PC-3 (cell line): ENCODE measurements at regions not wholly inside any gene's neighbourhood (a gene's known extent, or its start where the extent isn't known, plus 50 kb on each side); places are given as distances from the start of the nearest gene placed in this dataset.
"Not testable (repeated sequence)": the region's sequence is repeated elsewhere in the genome, so short reads cannot be mapped to it uniquely, and the experiment has no call there.

Experiments
- ATAC-seq: fragments of 200-7000 bp; cut with Tn5 transposase; 2 replicates; pipeline ENCODE4 v1.9.1; 2020; ENCODE audit warnings: mild to moderate bottlenecking, moderate library complexity
- BruUV-seq: library from RNA; stranded (reverse); fragments of 400-500 nt; replicated peaks from 2 replicates; lab custom pipeline; 2021; lab: Mats Ljungman, UMichigan
- CTCF ChIA-PET: fragments of 300-600 bp; sonication (Branson Sonifier 250); formaldehyde crosslinking; loops from one replicate; lab custom pipeline; 2022; ENCODE audit warnings: antibody characterized with exemption; lab: Charles Lee
- POLR2A ChIA-PET: fragments of 300-600 bp; sonication (Branson Sonifier 250); formaldehyde crosslinking; loops from one replicate; lab custom pipeline; 2022; ENCODE audit warnings: antibody characterized with exemption; ENCODE audit not compliant: unreplicated experiment; lab: Charles Lee
- DNase-seq: peaks from one replicate; pipeline ENCODE4 v3.0.0-alpha.2; 2015
- H2AFZ ChIP-seq: fragments of 300-600 bp; sonication (generic); 2 replicates; pipeline ENCODE4 v1.6.0; 2016; ENCODE audit warnings: antibody characterized with exemption, low read length
- H3F3A ChIP-seq: fragments of 300-600 bp; sonication (generic); one replicate; pipeline ENCODE4 v1.6.0; 2017; ENCODE audit warnings: antibody characterized with exemption, low read length, control low read depth, mild to moderate bottlenecking; ENCODE audit not compliant: unreplicated experiment
- H3K27ac ChIP-seq: fragments of 300-600 bp; sonication (generic); 2 replicates; pipeline ENCODE4 v1.5.1; 2016; ENCODE audit warnings: mild to moderate bottlenecking, low read length
- H3K27me3 ChIP-seq: fragments of 300-600 bp; sonication (generic); 2 replicates; pipeline ENCODE4 v1.6.1; 2016; ENCODE audit warnings: low read length, mixed read lengths
- H3K36me3 ChIP-seq: fragments of 300-600 bp; sonication (generic); 2 replicates; pipeline ENCODE4 v1.6.1; 2016; ENCODE audit warnings: low read depth, mixed run types, low read length, mixed read lengths
- H3K4me1 ChIP-seq: fragments of 300-600 bp; sonication (generic); 2 replicates; pipeline ENCODE4 v1.5.1; 2016; ENCODE audit warnings: low read length; ENCODE audit not compliant: insufficient read depth
- H3K4me2 ChIP-seq: fragments of 300-600 bp; sonication (generic); 2 replicates; pipeline ENCODE4 v1.6.0; 2016; ENCODE audit warnings: low read length
- H3K4me3 ChIP-seq: fragments of 300-600 bp; sonication (generic); 2 replicates; pipeline ENCODE4 v1.5.1; 2016; ENCODE audit warnings: mild to moderate bottlenecking, low read length, mixed read lengths
- H3K79me2 ChIP-seq: fragments of 300-600 bp; sonication (generic); 2 replicates; pipeline ENCODE4 v1.6.1; 2017; ENCODE audit warnings: low read length, mixed read lengths
- H3K9ac ChIP-seq: fragments of 300-600 bp; sonication (generic); 2 replicates; pipeline ENCODE4 v1.6.0; 2016; ENCODE audit warnings: mild to moderate bottlenecking, low read length
- H3K9me2 ChIP-seq: fragments of 300-600 bp; sonication (generic); replicated peaks from 2 replicates; pipeline ENCODE4 v1.6.1; 2016; ENCODE audit warnings: mixed run types, low read length, mixed read lengths
- H3K9me3 ChIP-seq: fragments of 300-600 bp; sonication (generic); 2 replicates; pipeline ENCODE4 v1.6.1; 2016; ENCODE audit warnings: low read length, mixed read lengths
- H4K20me1 ChIP-seq: fragments of 300-600 bp; sonication (generic); 2 replicates; pipeline ENCODE4 v1.6.1; 2016; ENCODE audit warnings: low read length, mixed read lengths
- EZH2 ChIP-seq: fragments of 300-600 bp; sonication (generic); IDR thresholded peaks from one replicate; pipeline ENCODE4 v1.6.1; 2017; ENCODE audit warnings: antibody characterized with exemption, mild to moderate bottlenecking, low read length; ENCODE audit not compliant: unreplicated experiment
- EZH2phosphoT487 ChIP-seq: fragments of 300-600 bp; sonication (generic); IDR thresholded peaks from 2 replicates; pipeline ENCODE4 v1.6.1; 2018; ENCODE audit warnings: mild to moderate bottlenecking, antibody characterized with exemption, low read length, borderline replicate concordance
- intact Hi-C: fragments of 100-400 bp; cut with micrococcal nuclease; formaldehyde crosslinking; loops from 2 replicates; pipeline ENCODE4 v1.9.0; 2023
- TF ChIP-seq, protein P1 (sequence below): fragments of 300-600 bp; sonication (generic); conservative IDR thresholded peaks from 2 replicates; pipeline ENCODE4 v1.5.1; 2017; ENCODE audit warnings: antibody characterized with exemption, low read depth, mild to moderate bottlenecking, low read length

DNA sequence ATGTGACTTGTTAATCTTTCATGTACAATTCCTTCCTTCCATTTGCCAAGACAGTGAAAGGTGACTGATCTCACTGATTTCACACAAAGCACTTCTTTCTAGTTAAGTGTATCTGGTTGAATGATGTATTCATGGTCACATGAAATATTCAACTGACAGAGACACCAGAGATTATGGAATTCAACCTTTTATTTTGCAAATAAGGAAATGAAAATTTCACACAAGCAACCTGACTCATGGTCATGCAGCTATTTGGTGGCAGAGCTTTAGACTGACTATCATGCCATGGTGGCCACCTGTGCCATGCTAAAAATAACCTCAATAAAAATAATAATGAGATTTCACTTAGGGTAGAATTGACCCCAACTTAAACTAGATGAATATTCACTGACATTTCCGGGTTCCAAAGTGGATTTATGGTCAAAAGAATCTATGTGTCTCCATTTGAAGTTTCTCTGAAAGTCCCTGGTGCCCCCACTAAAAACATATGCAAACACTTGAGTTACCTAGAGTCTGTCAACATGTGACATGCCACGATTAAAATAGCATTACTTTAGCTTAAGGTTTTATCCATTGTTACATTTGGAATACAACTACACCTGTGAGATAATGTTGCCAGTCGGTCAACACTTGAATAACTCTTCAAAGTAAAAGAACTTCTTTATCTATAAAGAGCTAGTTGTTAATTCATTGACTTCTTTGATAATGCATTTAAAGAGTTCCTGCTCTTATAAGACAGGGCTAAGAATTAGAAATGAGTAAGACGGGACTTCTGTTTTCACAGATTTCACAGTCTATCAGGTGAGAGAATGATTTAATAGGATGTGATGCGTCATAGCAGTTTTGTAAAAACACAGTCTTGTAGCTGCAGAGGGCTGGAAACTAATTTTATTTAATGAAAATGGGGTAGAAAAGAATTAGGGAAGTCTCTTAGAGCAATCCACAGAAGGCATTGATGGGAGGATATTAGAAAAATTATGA is 94.6 kb upstream of the OR9G4 start:
- Histone ChIP-seq H3K9me3 (no peaks in the 10 kb centered on the region), H3K27me3 (peaks cover 51% of the 10 kb centered on the region), H4K20me1 (no peaks in the 10 kb centered on the region), H3K79me2 (no peaks in the 10 kb centered on the region), H2AFZ (no peak overlapping the region), H3K9me2 (no peaks in the 10 kb centered on the region), H3K4me2 (no peak overlapping the region), H3K4me3 (no peak overlapping the region), H3K36me3 (no peaks in the 10 kb centered on the region), H3K4me1 (no peaks in the 10 kb centered on the region), H3K27ac (no peak overlapping the region), H3F3A (no peaks in the 10 kb centered on the region), H3K9ac (no peak overlapping the region)
- ATAC-seq (no peak), DNase-seq (no peak)
- intact Hi-C loops = loop anchor here (5.0 kb wide), 1 partner anchor 274 kb away; no protein-coding TSS in a partner anchor
- ChIA-PET POLR2A (no interaction called here), CTCF (interaction anchor here (0.5 kb wide), 1 partner anchor 407 kb away, joined by 9 read pairs; no protein-coding TSS in a partner anchor)
- TF ChIP-seq, protein P1, sequence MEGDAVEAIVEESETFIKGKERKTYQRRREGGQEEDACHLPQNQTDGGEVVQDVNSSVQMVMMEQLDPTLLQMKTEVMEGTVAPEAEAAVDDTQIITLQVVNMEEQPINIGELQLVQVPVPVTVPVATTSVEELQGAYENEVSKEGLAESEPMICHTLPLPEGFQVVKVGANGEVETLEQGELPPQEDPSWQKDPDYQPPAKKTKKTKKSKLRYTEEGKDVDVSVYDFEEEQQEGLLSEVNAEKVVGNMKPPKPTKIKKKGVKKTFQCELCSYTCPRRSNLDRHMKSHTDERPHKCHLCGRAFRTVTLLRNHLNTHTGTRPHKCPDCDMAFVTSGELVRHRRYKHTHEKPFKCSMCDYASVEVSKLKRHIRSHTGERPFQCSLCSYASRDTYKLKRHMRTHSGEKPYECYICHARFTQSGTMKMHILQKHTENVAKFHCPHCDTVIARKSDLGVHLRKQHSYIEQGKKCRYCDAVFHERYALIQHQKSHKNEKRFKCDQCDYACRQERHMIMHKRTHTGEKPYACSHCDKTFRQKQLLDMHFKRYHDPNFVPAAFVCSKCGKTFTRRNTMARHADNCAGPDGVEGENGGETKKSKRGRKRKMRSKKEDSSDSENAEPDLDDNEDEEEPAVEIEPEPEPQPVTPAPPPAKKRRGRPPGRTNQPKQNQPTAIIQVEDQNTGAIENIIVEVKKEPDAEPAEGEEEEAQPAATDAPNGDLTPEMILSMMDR = no peak
- TF ChIP-seq EZH2 = no peak
- no peak for TF ChIP-seq EZH2phosphoT487
- BruUV-seq = no TSS peak

DNA sequence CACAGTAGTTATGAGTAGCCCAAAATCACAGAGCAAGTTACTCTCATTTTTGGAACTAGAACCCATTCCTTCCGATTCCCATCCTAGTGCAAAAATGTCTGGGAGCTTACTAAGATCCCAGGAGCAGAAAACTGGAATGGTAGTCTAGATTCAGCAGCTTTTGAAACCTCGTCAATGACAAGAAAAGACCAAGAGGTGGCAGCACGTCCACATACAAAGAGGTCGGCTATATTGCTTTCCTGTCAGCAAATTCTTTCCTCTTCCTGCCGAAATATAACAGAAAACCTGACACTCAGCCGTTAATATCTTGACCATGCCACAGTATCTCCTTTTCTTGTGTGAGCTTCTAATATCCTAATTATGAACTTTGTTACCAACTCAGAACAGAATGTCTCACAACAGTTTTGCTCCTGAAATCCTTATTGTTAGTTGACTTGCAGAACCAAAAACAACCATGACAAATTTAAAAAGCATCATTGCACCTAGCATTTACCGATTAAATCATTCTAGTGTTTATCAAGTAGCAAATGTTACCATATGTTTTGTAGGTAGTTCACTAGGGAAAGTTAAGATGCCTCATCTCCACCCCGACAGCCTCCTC is 92.8 kb upstream of the OR9G4 start:
- H3K9ac ChIP-seq = no peak overlapping the region
- H3K4me2 ChIP-seq = peak overlapping the region; percentile 41; the same call in 1 of the 2 replicates
- H3K79me2 ChIP-seq = no peaks in the 10 kb centered on the region
- BruUV-seq = no TSS peak
- TF ChIP-seq EZH2phosphoT487 (no peak), EZH2 (no peak)
- TF ChIP-seq, protein P1 = peak; percentile 92
- H3K9me2 ChIP-seq = no peaks in the 10 kb centered on the region
- no peak overlapping the region for H3K27ac ChIP-seq
- H3F3A ChIP-seq = no peaks in the 10 kb centered on the region
- ChIA-PET POLR2A (no interaction called here), CTCF (interaction anchor here (0.6 to 2.1 kb wide), 5 partner anchors 248 to 422 kb away, joined by 3 to 68 read pairs (median 3); no protein-coding TSS in a partner anchor)
- H3K27me3 ChIP-seq = peaks cover 33% of the 10 kb centered on the region
- H3K4me1 ChIP-seq = no peaks in the 10 kb centered on the region
- H3K36me3 ChIP-seq = no peaks in the 10 kb centered on the region
- no peaks in the 10 kb centered on the region for H4K20me1 ChIP-seq
- peak; percentile 65 for ATAC-seq
- H3K9me3 ChIP-seq = no peaks in the 10 kb centered on the region
- H3K4me3 ChIP-seq = no peak overlapping the region
- H2AFZ ChIP-seq = no peak overlapping the region
- peak; percentile 82 for DNase-seq
- intact Hi-C loops = loop anchor here (1.0 to 5.0 kb wide), 3 partner anchors 276 to 437 kb away; no protein-coding TSS in a partner anchor

- H3K4me2 ChIP-seq, H4K20me1 ChIP-seq, BruUV-seq, H3K4me3 ChIP-seq, H3K79me2 ChIP-seq, POLR2A ChIA-PET, H3K4me1 ChIP-seq, intact Hi-C loops, H3K9me2 ChIP-seq, ATAC-seq, H2AFZ ChIP-seq, DNase-seq, H3F3A ChIP-seq, CTCF ChIA-PET, H3K36me3 ChIP-seq, H3K27ac ChIP-seq, H3K9ac ChIP-seq, H3K27me3 ChIP-seq: not testable (repeated sequence)
- H3K9me3 ChIP-seq = peaks cover 12% of the 10 kb centered on the region; the same call in 1 of the 2 replicates
Observed at GRCh38 chr11:56827357-56827756, 78.9 kb upstream of the OR9G4 start.
